ENCODE measurements at regions not wholly inside any gene's neighbourhood (a gene's known extent, or its start where the extent isn't known, plus 50 kb on each side); places are given as distances from the start of the nearest gene placed in this dataset.

DNA sequence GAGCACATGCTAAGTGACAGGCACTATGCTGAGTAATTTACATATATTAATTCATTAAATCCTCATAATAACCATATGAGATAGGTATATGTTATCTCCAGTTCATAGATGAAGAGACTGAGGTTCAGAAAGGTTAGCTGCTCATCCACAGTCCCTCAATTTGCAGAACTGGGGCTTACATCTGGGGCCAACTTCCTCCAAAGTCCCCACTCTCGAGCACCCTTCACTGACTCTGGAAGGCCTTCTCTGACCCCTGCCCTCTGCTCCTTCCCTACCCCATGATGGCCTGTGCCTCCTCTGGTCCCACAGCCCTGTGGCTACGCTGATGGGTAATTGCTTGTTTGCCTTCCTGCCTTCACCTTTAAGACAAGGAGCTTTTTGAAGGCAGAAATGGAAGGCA, 71.6 kb downstream of the C5orf15 start:
- TF ChIP-seq OSR1 (CRISPR knock-in tag; IDR thresholded peaks at IDR 0.05) (no peak), ZNF565 (CRISPR knock-in tag; conservative IDR thresholded peaks at IDR 0.05; ENCODE audit: low read depth) (no peak), BACH2 (CRISPR knock-in tag; IDR thresholded peaks at IDR 0.05; ENCODE audit: borderline replicate concordance) (no peak), PPARA (CRISPR knock-in tag; IDR thresholded peaks at IDR 0.05; ENCODE audit: borderline replicate concordance) (no peak), ZFP3 (CRISPR knock-in tag; IDR thresholded peaks at IDR 0.05) (no peak), ARNTL (CRISPR knock-in tag; IDR thresholded peaks at IDR 0.05; ENCODE audit: borderline replicate concordance, low read depth) (no peak), TCF4 (CRISPR knock-in tag; IDR thresholded peaks at IDR 0.05; ENCODE audit: borderline replicate concordance) (no peak), SNAI2 (CRISPR knock-in tag; IDR thresholded peaks at IDR 0.05) (no peak), ZNF8 (CRISPR knock-in tag; IDR thresholded peaks at IDR 0.05) (no peak), ZC3H10 (CRISPR knock-in tag; IDR thresholded peaks at IDR 0.05) (no peak), ZNF70 (CRISPR knock-in tag; IDR thresholded peaks at IDR 0.05) (no peak), TOX (CRISPR knock-in tag; IDR thresholded peaks at IDR 0.05; ENCODE audit: borderline replicate concordance) (no peak)
- TF ChIP-seq, protein P1, sequence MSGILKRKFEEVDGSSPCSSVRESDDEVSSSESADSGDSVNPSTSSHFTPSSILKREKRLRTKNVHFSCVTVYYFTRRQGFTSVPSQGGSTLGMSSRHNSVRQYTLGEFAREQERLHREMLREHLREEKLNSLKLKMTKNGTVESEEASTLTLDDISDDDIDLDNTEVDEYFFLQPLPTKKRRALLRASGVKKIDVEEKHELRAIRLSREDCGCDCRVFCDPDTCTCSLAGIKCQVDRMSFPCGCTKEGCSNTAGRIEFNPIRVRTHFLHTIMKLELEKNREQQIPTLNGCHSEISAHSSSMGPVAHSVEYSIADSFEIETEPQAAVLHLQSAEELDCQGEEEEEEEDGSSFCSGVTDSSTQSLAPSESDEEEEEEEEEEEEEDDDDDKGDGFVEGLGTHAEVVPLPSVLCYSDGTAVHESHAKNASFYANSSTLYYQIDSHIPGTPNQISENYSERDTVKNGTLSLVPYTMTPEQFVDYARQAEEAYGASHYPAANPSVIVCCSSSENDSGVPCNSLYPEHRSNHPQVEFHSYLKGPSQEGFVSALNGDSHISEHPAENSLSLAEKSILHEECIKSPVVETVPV (CRISPR knock-in tag; IDR thresholded peaks at IDR 0.05), result no peak
- TF ChIP-seq, protein P2, sequence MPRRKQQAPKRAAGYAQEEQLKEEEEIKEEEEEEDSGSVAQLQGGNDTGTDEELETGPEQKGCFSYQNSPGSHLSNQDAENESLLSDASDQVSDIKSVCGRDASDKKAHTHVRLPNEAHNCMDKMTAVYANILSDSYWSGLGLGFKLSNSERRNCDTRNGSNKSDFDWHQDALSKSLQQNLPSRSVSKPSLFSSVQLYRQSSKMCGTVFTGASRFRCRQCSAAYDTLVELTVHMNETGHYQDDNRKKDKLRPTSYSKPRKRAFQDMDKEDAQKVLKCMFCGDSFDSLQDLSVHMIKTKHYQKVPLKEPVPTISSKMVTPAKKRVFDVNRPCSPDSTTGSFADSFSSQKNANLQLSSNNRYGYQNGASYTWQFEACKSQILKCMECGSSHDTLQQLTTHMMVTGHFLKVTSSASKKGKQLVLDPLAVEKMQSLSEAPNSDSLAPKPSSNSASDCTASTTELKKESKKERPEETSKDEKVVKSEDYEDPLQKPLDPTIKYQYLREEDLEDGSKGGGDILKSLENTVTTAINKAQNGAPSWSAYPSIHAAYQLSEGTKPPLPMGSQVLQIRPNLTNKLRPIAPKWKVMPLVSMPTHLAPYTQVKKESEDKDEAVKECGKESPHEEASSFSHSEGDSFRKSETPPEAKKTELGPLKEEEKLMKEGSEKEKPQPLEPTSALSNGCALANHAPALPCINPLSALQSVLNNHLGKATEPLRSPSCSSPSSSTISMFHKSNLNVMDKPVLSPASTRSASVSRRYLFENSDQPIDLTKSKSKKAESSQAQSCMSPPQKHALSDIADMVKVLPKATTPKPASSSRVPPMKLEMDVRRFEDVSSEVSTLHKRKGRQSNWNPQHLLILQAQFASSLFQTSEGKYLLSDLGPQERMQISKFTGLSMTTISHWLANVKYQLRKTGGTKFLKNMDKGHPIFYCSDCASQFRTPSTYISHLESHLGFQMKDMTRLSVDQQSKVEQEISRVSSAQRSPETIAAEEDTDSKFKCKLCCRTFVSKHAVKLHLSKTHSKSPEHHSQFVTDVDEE (CRISPR knock-in tag; IDR thresholded peaks at IDR 0.05), result no peak
- TF ChIP-seq, protein P3, sequence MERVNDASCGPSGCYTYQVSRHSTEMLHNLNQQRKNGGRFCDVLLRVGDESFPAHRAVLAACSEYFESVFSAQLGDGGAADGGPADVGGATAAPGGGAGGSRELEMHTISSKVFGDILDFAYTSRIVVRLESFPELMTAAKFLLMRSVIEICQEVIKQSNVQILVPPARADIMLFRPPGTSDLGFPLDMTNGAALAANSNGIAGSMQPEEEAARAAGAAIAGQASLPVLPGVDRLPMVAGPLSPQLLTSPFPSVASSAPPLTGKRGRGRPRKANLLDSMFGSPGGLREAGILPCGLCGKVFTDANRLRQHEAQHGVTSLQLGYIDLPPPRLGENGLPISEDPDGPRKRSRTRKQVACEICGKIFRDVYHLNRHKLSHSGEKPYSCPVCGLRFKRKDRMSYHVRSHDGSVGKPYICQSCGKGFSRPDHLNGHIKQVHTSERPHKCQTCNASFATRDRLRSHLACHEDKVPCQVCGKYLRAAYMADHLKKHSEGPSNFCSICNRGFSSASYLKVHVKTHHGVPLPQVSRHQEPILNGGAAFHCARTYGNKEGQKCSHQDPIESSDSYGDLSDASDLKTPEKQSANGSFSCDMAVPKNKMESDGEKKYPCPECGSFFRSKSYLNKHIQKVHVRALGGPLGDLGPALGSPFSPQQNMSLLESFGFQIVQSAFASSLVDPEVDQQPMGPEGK (CRISPR knock-in tag; IDR thresholded peaks at IDR 0.05; ENCODE audit: borderline replicate concordance), result no peak
- TF ChIP-seq, protein P4, sequence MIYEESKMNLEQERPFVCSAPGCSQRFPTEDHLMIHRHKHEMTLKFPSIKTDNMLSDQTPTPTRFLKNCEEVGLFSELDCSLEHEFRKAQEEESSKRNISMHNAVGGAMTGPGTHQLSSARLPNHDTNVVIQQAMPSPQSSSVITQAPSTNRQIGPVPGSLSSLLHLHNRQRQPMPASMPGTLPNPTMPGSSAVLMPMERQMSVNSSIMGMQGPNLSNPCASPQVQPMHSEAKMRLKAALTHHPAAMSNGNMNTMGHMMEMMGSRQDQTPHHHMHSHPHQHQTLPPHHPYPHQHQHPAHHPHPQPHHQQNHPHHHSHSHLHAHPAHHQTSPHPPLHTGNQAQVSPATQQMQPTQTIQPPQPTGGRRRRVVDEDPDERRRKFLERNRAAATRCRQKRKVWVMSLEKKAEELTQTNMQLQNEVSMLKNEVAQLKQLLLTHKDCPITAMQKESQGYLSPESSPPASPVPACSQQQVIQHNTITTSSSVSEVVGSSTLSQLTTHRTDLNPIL (CRISPR knock-in tag; IDR thresholded peaks at IDR 0.05; ENCODE audit: low read depth), result no peak
- ATAC-seq, result no peak

DNA sequence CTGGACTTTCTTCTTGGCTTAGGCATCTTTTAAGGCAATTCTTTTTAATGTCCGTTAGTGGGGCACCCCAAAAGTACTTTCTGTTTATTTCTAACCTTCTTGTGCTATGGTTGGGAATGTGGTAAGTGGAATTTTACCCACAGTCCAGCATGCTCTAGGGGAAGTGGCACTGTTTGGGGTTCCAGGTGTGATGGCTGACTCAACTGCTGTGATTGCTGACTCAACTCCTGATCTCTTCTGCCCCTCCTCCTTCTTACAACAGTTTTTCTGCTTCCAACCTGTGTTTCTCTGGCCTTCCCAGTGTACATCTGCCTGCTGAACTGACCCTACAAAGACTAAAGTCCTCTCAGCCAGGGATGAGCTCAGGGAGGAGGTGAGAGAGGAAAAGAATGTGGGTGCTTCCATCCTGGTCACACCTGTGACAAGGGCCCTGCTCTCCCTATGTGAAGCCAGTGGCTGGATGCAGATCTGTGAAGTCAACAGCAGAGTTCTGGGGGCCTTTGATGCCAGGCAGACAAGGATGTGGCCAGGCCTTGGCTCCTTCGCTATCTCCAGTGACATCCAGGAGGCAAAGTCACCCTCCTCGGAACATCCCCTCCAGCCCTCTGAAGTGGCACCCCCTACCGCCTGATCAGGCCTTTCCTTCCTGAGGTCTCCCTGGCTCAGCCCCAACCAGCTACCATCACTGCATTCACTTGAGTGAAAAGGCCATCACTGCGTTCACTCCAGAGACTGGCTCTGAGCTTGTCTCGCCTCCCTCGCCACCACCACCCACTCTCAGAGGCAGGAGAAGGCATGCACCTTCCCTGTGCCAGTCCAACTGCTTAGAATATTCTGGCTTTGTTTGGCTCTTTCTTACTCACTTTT, 72.2 kb downstream of the C5orf15 start:
- TF ChIP-seq, protein P2 (CRISPR knock-in tag; IDR thresholded peaks at IDR 0.05), result no peak
- TF ChIP-seq TOX (CRISPR knock-in tag; IDR thresholded peaks at IDR 0.05; ENCODE audit: borderline replicate concordance) (no peak), BACH2 (CRISPR knock-in tag; IDR thresholded peaks at IDR 0.05; ENCODE audit: borderline replicate concordance) (no peak), OSR1 (CRISPR knock-in tag; IDR thresholded peaks at IDR 0.05) (no peak), ISL1 (CRISPR knock-in tag; IDR thresholded peaks at IDR 0.05) (no peak), TCF4 (CRISPR knock-in tag; IDR thresholded peaks at IDR 0.05; ENCODE audit: borderline replicate concordance) (no peak), ZNF565 (CRISPR knock-in tag; conservative IDR thresholded peaks at IDR 0.05; ENCODE audit: low read depth) (no peak), SNAI2 (CRISPR knock-in tag; IDR thresholded peaks at IDR 0.05) (no peak)
- TF ChIP-seq, protein P4 (CRISPR knock-in tag; IDR thresholded peaks at IDR 0.05; ENCODE audit: low read depth), result no peak
- TF ChIP-seq, protein P1 (CRISPR knock-in tag; IDR thresholded peaks at IDR 0.05), result no peak
- TF ChIP-seq, protein P3 (CRISPR knock-in tag; IDR thresholded peaks at IDR 0.05; ENCODE audit: borderline replicate concordance), result no peak
- ATAC-seq, result no peak
